HCT116 (cell line): ENCODE measurements at regions not wholly inside any gene's neighbourhood (a gene's known extent, or its start where the extent isn't known, plus 50 kb on each side); places are given as distances from the start of the nearest gene placed in this dataset.
"Not testable (repeated sequence)": the region's sequence is repeated elsewhere in the genome, so short reads cannot be mapped to it uniquely, and the experiment has no call there.

Source experiments
- ATAC-seq: fragments of 200-7000 bp; cut with Tn5 transposase; 2 replicates; pipeline ENCODE4 v1.9.1; 2020; ENCODE audit warnings: mild to moderate bottlenecking, moderate library complexity
- BruUV-seq: library from RNA; stranded (reverse); fragments of 400-500 nt; replicated peaks from 2 replicates; lab custom pipeline; 2021; lab: Mats Ljungman, UMichigan
- CTCF ChIA-PET: fragments of 300-600 bp; sonication (Branson Sonifier 250); formaldehyde crosslinking; loops from one replicate; lab custom pipeline; 2021; ENCODE audit warnings: antibody characterized with exemption; lab: Charles Lee
- POLR2A ChIA-PET: fragments of 300-600, 350-600 bp; sonication (Branson Sonifier 250); formaldehyde crosslinking; loops from one replicate; lab custom pipeline; 2021; ENCODE audit warnings: antibody characterized with exemption; lab: Charles Lee
- RAD21 ChIA-PET, 2 experiments: fragments of 300-600 bp; sonication (Branson Sonifier 250); formaldehyde crosslinking; loops; one replicate each; lab custom pipeline; 2023; ENCODE audit warnings: low total read pairs in 2 of 2; ENCODE audit not compliant: uncharacterized antibody in 2 of 2, unreplicated experiment in 2 of 2, low non-redundant PET in 1 of 2; lab: Charles Lee
- DNase-seq: peaks from one replicate; pipeline ENCODE4 v3.0.0-alpha.2; 2010; ENCODE audit warnings: low read depth, low spot score
- H2AFZ ChIP-seq: fragments of 200-600 bp; shearing (Covaris generic), sonication (generic); 2 replicates; pipeline ENCODE4 v1.6.1; 2017; ENCODE audit warnings: low read depth, mixed run types, mixed read lengths, antibody characterized with exemption, low read length; ENCODE audit not compliant: poor library complexity, severe bottlenecking
- H3K27ac ChIP-seq: 2 replicates; pipeline ENCODE4 v1.5.1; 2012; ENCODE audit warnings: low read depth, low read length
- H3K27me3 ChIP-seq: fragments of 200-600 bp; sonication (generic); 2 replicates; pipeline ENCODE4 v1.6.1; 2016; ENCODE audit warnings: mixed run types, low read length, mixed read lengths; ENCODE audit not compliant: insufficient read depth
- H3K36me3 ChIP-seq, 2 experiments: fragments of 200-500 bp in 1 of 2; fragments of 200-600 bp in 1 of 2; sonication (Bioruptor generic) in 1 of 2; sonication (generic) in 1 of 2; 2 replicates each; pipeline versions ENCODE4 v1.5.1 to v1.6.1; 2014 to 2016; ENCODE audit warnings: low read length in 2 of 2, inconsistent platforms in 1 of 2, mixed read lengths in 1 of 2, mixed run types in 1 of 2; ENCODE audit not compliant: insufficient read depth in 2 of 2, control insufficient read depth in 1 of 2
- H3K4me1 ChIP-seq, 2 experiments: fragments of 200-600 bp in 1 of 2; sonication (generic) in 1 of 2; 2 replicates each; pipeline versions ENCODE4 v1.5.1 to v1.6.1; 2012 to 2017; ENCODE audit warnings: low read length in 2 of 2, inconsistent platforms in 1 of 2, mild to moderate bottlenecking in 1 of 2, mixed read lengths in 1 of 2, mixed run types in 1 of 2, moderate library complexity in 1 of 2; ENCODE audit not compliant: insufficient read depth in 2 of 2, control insufficient read depth in 1 of 2
- H3K4me2 ChIP-seq: fragments of 200-600 bp; sonication (generic); 2 replicates; pipeline ENCODE4 v1.6.1; 2017; ENCODE audit warnings: mixed run types, low read length, mixed read lengths
- H3K4me3 ChIP-seq, 2 experiments: fragments of 200-600 bp in 1 of 2; sonication (generic) in 1 of 2; replicated peaks in 1 of 2; 2 replicates each; pipeline ENCODE4 v1.5.1; 2011 to 2016; ENCODE audit warnings: low read length in 2 of 2, control low read depth in 1 of 2, low read depth in 1 of 2, mild to moderate bottlenecking in 1 of 2, mixed read lengths in 1 of 2, mixed run types in 1 of 2
- H3K79me2 ChIP-seq: fragments of 200-600 bp; sonication (generic); 2 replicates; pipeline ENCODE4 v1.6.1; 2017; ENCODE audit warnings: mild to moderate bottlenecking, mixed run types, low read length, moderate library complexity, mixed read lengths; ENCODE audit not compliant: insufficient read depth
- H3K9ac ChIP-seq: fragments of 200-600 bp; sonication (generic); 2 replicates; pipeline ENCODE4 v1.6.1; 2016; ENCODE audit warnings: low read length, mixed read lengths
- H3K9me2 ChIP-seq: fragments of 200-600 bp; sonication (generic), shearing (Covaris generic); 2 replicates; pipeline ENCODE4 v1.6.1; 2017; ENCODE audit warnings: mixed run types, mild to moderate bottlenecking, moderate library complexity; ENCODE audit not compliant: insufficient read depth
- H3K9me3 ChIP-seq, 2 experiments: fragments of 200-500 bp in 1 of 2; fragments of 200-600 bp in 1 of 2; sonication (Bioruptor generic) in 1 of 2; sonication (generic) in 1 of 2; 2 replicates each; pipeline ENCODE4 v1.6.1; 2014 to 2017; ENCODE audit warnings: low read length in 2 of 2, mixed read lengths in 2 of 2, inconsistent platforms in 1 of 2, low read depth in 1 of 2, mild to moderate bottlenecking in 1 of 2, mixed run types in 1 of 2, moderate library complexity in 1 of 2; ENCODE audit not compliant: control insufficient read depth in 1 of 2, insufficient read depth in 1 of 2
- H4K20me1 ChIP-seq: fragments of 200-600 bp; sonication (generic), shearing (Covaris generic); 2 replicates; pipeline ENCODE4 v1.6.1; 2017; ENCODE audit warnings: mixed run types, mild to moderate bottlenecking, moderate library complexity; ENCODE audit not compliant: insufficient read depth
- ATF3 ChIP-seq: IDR thresholded peaks from 2 replicates; pipeline ENCODE4 v1.6.1; 2012
- CEBPB ChIP-seq: IDR thresholded peaks from 2 replicates; pipeline ENCODE4 v1.6.1; 2012; ENCODE audit warnings: low read depth
- ELF1 ChIP-seq: IDR thresholded peaks from 2 replicates; pipeline ENCODE4 v1.6.1; 2012; ENCODE audit warnings: low read depth, borderline replicate concordance
- EZH2phosphoT487 ChIP-seq: fragments of 200-600 bp; IDR thresholded peaks from 2 replicates; pipeline ENCODE4 v1.6.1; 2018; ENCODE audit warnings: antibody characterized with exemption, borderline replicate concordance
- FOSL1 ChIP-seq: IDR thresholded peaks from 2 replicates; pipeline ENCODE4 v1.6.1; 2012; ENCODE audit warnings: low read depth
- POLR2AphosphoS5 ChIP-seq: IDR thresholded peaks from 2 replicates; pipeline ENCODE4 v1.6.1; 2011; ENCODE audit warnings: mild to moderate bottlenecking, low read depth, low read length, moderate library complexity
- SIN3A ChIP-seq: IDR thresholded peaks from 2 replicates; pipeline ENCODE4 v1.6.1; 2012; ENCODE audit warnings: low read depth
- ZNF274 ChIP-seq: fragments of 200-500 bp; sonication (Bioruptor generic); IDR thresholded peaks from 2 replicates; pipeline ENCODE4 v1.6.1; 2014; ENCODE audit warnings: mild to moderate bottlenecking, low read depth, low read length, inconsistent platforms
- intact Hi-C: fragments of 100-400 bp; cut with micrococcal nuclease; formaldehyde crosslinking; loops from 2 replicates; pipeline ENCODE4 v1.10.0; 2022

GRCh38 chr17:65305116-65305515 is 167.9 kb downstream of the RGS9 start:
- ChIA-PET POLR2A (no interaction called here), RAD21 (no interaction called here), CTCF (no interaction called here)
- no peaks in the 10 kb centered on the region for H3K79me2 ChIP-seq
- H3K4me2 ChIP-seq, result no peak overlapping the region
- no peaks in the 10 kb centered on the region for H3K36me3 ChIP-seq
- no peaks in the 10 kb centered on the region for H3K9me3 ChIP-seq
- no peak for DNase-seq
- TF ChIP-seq FOSL1, result no peak
- no peak for TF ChIP-seq ZNF274
- no peak overlapping the region for H3K27ac ChIP-seq
- no peaks in the 10 kb centered on the region for H3K9me2 ChIP-seq
- no peak overlapping the region for H3K4me3 ChIP-seq
- no peak overlapping the region for H3K9ac ChIP-seq
- BruUV-seq, result no TSS peak
- intact Hi-C loops, result no loop called here
- H4K20me1 ChIP-seq, result no peaks in the 10 kb centered on the region
- H2AFZ ChIP-seq, result no peak overlapping the region
- H3K4me1 ChIP-seq, result no peaks in the 10 kb centered on the region
- H3K27me3 ChIP-seq, result peaks cover 5% of the 10 kb centered on the region; the same call in 1 of the 2 replicates
- no peak for ATAC-seq

GRCh38 chr17:65301882-65302281 is 164.7 kb downstream of the RGS9 start:
- ATAC-seq, H2AFZ ChIP-seq, H3K79me2 ChIP-seq, CTCF ChIA-PET, H3K27ac ChIP-seq, H3K36me3 ChIP-seq, H3K9me2 ChIP-seq, intact Hi-C loops, POLR2A ChIA-PET, H3K9me3 ChIP-seq, H3K9ac ChIP-seq, BruUV-seq, H3K27me3 ChIP-seq, RAD21 ChIA-PET, H4K20me1 ChIP-seq, H3K4me1 ChIP-seq, DNase-seq, H3K4me3 ChIP-seq, H3K4me2 ChIP-seq: not testable (repeated sequence)

GRCh38 chr17:65301184-65301583 is 164.0 kb downstream of the RGS9 start:
- H3K9me2 ChIP-seq, result no peaks in the 10 kb centered on the region
- H3K79me2 ChIP-seq, result no peaks in the 10 kb centered on the region
- no peak overlapping the region for H2AFZ ChIP-seq
- ChIA-PET CTCF (no interaction called here), RAD21 (no interaction called here), POLR2A (no interaction called here)
- no TSS peak for BruUV-seq
- intact Hi-C loops, result no loop called here
- ATAC-seq, result no peak
- no peaks in the 10 kb centered on the region for H4K20me1 ChIP-seq
- no peak for TF ChIP-seq ATF3
- no peak for TF ChIP-seq CEBPB
- no peak for TF ChIP-seq EZH2phosphoT487
- no peak for TF ChIP-seq POLR2AphosphoS5
- no peak for TF ChIP-seq SIN3A
- no peak for TF ChIP-seq ELF1
- no peak for TF ChIP-seq ZNF274
- no peak overlapping the region for H3K4me3 ChIP-seq
- no peak overlapping the region for H3K27ac ChIP-seq
- H3K4me1 ChIP-seq, result peaks cover 0 to 8% of the 10 kb centered on the region in 2 experiments; a peak in 1 of 4 replicates
- H3K9ac ChIP-seq, result no peak overlapping the region
- no peaks in the 10 kb centered on the region for H3K9me3 ChIP-seq
- no peak for DNase-seq
- H3K27me3 ChIP-seq, result no peaks in the 10 kb centered on the region
- H3K36me3 ChIP-seq, result no peaks in the 10 kb centered on the region
- no peak overlapping the region for H3K4me2 ChIP-seq
